ENCODE measurements at regions not wholly inside any gene's neighbourhood (a gene's known extent, or its start where the extent isn't known, plus 50 kb on each side); places are given as distances from the start of the nearest gene placed in this dataset.

- TF ChIP-seq CHD2 (IDR thresholded peaks at IDR 0.05; ENCODE audit: low read length, partially characterized antibody): no peak
- TF ChIP-seq E2F6 (IDR thresholded peaks at IDR 0.05; ENCODE audit: borderline replicate concordance, low read depth): no peak
- TF ChIP-seq HDAC2 (IDR thresholded peaks at IDR 0.05): no peak
- no peak for TF ChIP-seq CHD4 (IDR thresholded peaks at IDR 0.05; ENCODE audit: borderline replicate concordance)
- TF ChIP-seq ATOH8 (CRISPR knock-in tag; IDR thresholded peaks at IDR 0.05; ENCODE audit: low read depth): no peak
- no peak for TF ChIP-seq ESRRA (IDR thresholded peaks at IDR 0.05; ENCODE audit: borderline replicate concordance, low read length)
These were observed 169.2 kb downstream of the CAPZA3 start (continued) for GRCh38 chr12:18907127-18907526.

GRCh38 chr12:18907728-18908127 lies 169.8 kb downstream of the CAPZA3 start:
- DNase-seq (ENCODE audit: low read depth in 1 of 2, low spot score in 1 of 2) (no peak), FAIRE-seq (no peak), ATAC-seq (no peak)
- no peak overlapping the region for H3K4me3 ChIP-seq
- ChIA-PET POLR2A (no interaction called here), CTCF (no interaction called here)
- H3K9me3 ChIP-seq: peaks cover 2% of the 10 kb centered on the region; the same call in 1 of the 3 replicates
- no peaks in the 10 kb centered on the region for H3K4me1 ChIP-seq
- H3K27ac ChIP-seq: no peak overlapping the region
- TF ChIP-seq SMC3 (IDR thresholded peaks at IDR 0.05): no peak
- no peak for TF ChIP-seq ZC3H11A (IDR thresholded peaks at IDR 0.05)
- no peak for TF ChIP-seq ATOH8 (CRISPR knock-in tag; IDR thresholded peaks at IDR 0.05; ENCODE audit: low read depth)
- WGBS (ENCODE audit: missing lambda C conversion rate): 68% methylated on average over 7 of the region's 7 CpGs
- no peak overlapping the region for H3K4me2 ChIP-seq

GRCh38 chr12:18908191-18908590 lies 170.3 kb downstream of the CAPZA3 start:
- H3K4me2 ChIP-seq: no peak overlapping the region
- H3K9me3 ChIP-seq: peaks cover 2% of the 10 kb centered on the region; the same call in 1 of the 3 replicates
- DNase-seq (ENCODE audit: low read depth in 1 of 2, low spot score in 1 of 2) (no peak), FAIRE-seq (no peak), ATAC-seq (no peak)
- ChIA-PET CTCF (no interaction called here), POLR2A (no interaction called here)
- no peak overlapping the region for H3K27ac ChIP-seq
- no peak overlapping the region for H3K4me3 ChIP-seq
- TF ChIP-seq BCL3 (IDR thresholded peaks at IDR 0.05) (no peak), CHD4 (IDR thresholded peaks at IDR 0.05; ENCODE audit: borderline replicate concordance) (no peak), JUNB (IDR thresholded peaks at IDR 0.05) (no peak), TFCP2L1 (CRISPR knock-in tag; IDR thresholded peaks at IDR 0.05) (no peak), NPAS2 (CRISPR knock-in tag; IDR thresholded peaks at IDR 0.05; ENCODE audit: borderline replicate concordance) (no peak)
- 23% methylated on average over 4 of the region's 4 CpGs for WGBS (ENCODE audit: missing lambda C conversion rate)
- no peaks in the 10 kb centered on the region for H3K4me1 ChIP-seq

GRCh38 chr12:18919871-18920511 lies 182.1 kb downstream of the CAPZA3 start:
- no peak for ATAC-seq
- no peak overlapping the region for H3K4me3 ChIP-seq
- H3K4me2 ChIP-seq: no peak overlapping the region
- peak; percentile 59 for FAIRE-seq
- no peak overlapping the region for H3K27ac ChIP-seq
- no peaks in the 10 kb centered on the region for H3K4me1 ChIP-seq
- WGBS (ENCODE audit: missing lambda C conversion rate): 11% methylated on average over 1 of the region's 1 CpG
- ChIA-PET POLR2A (no interaction called here), CTCF (no interaction called here)
- no peak for DNase-seq (ENCODE audit: low read depth in 1 of 2, low spot score in 1 of 2)
- TF ChIP-seq FOXS1 (CRISPR knock-in tag; IDR thresholded peaks at IDR 0.05) (no peak), HDAC2 (IDR thresholded peaks at IDR 0.05) (no peak), EP300 (IDR thresholded peaks at IDR 0.05) (no peak), PHF8 (IDR thresholded peaks at IDR 0.05; ENCODE audit: borderline replicate concordance, low read depth) (no peak)
- no peaks in the 10 kb centered on the region for H3K9me3 ChIP-seq

All from A549 (cell line).